LoVo (cell line): ENCODE measurements at regions not wholly inside any gene's neighbourhood (a gene's known extent, or its start where the extent isn't known, plus 50 kb on each side); places are given as distances from the start of the nearest gene placed in this dataset.

Experiments
- DNase-seq: peaks from one replicate; pipeline ENCODE4 v3.0.0-alpha.2; 2016; ENCODE audit warnings: low spot score

DNA sequence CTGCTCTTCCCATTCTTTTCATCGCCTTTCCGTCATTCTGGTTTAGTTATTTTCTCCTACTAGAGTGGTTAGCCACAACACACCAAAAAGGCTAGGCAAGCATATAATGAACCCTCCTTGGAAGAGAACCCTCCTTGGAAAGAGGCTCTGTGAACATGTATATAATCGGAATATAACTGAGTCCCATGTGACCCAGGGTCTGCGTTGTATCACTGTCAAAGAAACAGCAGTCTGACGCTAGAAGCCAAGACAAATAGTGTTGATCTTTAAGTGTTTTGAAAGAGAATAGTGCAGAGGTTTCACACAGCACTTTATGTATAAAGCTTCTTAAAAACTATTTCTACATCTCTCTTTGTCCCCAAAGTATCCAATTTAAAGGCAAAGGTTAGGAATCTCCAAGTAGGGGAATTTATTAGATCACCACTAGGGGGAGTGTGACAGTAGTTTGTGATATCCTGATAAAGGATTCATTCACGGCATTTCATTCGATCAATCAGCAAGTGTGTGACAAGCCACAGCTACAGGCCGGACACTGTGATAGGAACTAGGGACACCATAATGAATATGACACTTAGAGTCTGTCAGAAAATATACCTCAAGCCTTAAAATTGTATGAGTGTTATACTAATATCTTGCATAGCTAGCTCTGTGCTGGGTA lies 395.3 kb downstream of the CD109 start:
- peak; percentile 50 for DNase-seq

GRCh38 chr6:74087899-74088298 lies 391.9 kb downstream of the CD109 start:
- DNase-seq: no peak

DNA sequence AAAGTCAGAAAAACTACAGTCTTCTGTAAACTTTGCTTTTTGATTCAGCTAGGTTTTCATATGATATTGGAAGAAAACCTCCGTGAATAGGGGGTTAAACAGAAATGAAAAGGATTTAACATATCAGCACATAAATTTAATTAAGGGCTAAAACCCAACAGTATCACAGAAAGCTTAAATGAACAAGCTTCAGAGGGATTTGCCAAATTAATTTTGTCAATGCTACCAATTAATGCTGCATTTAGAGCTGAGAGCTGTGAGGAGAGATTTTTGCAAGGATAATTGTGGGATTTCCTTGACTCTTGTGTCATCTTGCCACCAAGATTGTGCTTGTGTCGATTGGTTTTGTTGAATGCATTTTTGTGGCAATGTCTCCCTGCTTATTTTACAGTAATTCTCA lies 379.9 kb downstream of the CD109 start:
- no peak for DNase-seq

DNA sequence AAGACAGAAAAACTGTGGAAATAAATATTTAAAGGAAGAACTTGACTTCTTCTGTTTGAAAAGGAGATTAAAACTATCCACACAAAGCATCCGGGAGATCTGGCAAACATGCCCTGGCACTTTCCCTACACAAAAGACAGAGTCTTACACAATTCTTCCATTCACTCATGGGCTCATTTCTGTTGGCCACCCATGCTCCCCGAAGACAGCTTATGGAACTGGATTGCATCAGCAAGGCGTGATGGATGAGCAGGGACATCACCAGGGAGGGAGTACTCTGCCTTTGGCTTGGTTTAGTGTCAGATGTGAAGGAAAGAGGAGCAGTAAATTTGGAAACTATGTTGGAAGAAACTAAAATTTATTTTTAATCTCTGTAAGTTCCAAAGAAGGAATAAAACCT lies 379.3 kb downstream of the CD109 start:
- DNase-seq: no peak

DNA sequence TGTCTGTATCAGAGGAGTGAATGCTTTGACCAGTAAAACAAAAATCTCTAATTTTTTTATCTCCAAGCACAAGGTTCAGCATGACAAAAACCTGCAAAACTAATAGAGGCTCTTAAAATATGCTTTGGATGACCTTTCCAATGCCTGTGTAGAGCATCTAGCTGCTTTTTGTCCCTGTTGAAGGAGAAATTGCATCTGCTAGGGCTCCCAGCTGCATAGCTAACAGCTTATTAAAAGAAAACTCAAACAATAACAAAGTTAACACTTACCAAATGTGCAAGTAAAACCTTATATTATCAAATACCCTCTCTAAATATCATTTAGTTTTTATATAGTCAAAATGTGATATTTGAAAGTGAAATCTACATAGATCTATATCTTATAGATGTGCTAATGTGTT lies 378.6 kb downstream of the CD109 start:
- no peak for DNase-seq

- no peak for DNase-seq
Observed at GRCh38 chr6:74073999-74074398, 378.0 kb downstream of the CD109 start.

- no peak for DNase-seq
Observed at GRCh38 chr6:74073429-74073828, 377.4 kb downstream of the CD109 start.

GRCh38 chr6:74071214-74071613 lies 375.2 kb downstream of the CD109 start:
- no peak for DNase-seq

DNA sequence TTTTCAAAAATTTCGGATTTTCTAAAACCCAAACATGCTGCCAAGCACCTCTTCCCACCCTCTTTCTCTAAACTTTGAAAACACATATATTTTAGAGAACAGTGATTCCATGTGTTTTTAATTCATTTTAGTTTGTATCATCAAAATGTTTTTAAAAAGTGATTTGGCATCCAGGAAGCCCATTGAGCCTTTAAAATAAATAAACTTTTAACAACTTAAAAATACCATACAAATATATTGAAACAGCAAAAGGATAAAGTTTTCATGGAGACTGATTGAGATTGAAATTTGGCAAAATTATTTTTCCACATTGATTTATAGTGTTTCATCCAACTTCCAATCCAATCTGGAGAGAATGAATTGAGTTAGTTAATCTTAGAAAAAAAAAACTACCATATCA lies 374.7 kb downstream of the CD109 start:
- no peak for DNase-seq

GRCh38 chr6:74070091-74070490 lies 374.1 kb downstream of the CD109 start:
- DNase-seq: no peak

GRCh38 chr6:74069089-74069581 lies 373.1 kb downstream of the CD109 start:
- DNase-seq: no peak

DNA sequence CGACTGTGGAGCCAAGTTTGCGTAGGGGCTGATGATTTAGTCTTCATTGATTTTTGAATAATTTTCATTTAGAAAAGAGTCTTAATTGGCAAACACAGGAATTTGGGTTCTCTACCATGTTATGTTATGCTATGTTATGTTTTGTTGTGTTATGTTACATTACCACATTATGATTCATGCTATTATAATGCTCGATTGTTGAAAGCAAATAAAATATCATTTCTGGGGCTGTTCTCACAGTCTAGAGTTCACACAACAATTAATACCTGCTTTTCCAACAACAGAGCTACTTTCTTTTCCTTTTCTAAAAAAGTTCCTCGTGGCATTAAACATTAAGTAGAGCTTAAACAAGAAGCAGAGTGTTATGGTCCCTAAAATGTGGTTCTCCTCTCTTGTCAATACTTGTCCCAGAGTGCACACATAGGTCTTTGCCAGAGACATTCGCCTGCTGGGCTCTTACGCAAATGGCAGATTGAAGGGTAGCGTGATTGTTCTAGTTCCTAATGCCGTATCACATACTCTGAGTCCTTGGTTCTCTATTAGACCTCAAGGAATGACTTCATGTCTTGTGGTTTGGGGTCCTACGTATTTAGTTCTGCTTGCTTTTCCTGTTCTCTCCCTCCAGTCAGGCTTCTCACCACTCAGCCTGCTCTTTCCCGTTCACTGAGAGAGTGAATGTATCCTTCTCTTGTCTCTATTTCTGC lies 370.3 kb downstream of the CD109 start:
- DNase-seq: no peak

DNA sequence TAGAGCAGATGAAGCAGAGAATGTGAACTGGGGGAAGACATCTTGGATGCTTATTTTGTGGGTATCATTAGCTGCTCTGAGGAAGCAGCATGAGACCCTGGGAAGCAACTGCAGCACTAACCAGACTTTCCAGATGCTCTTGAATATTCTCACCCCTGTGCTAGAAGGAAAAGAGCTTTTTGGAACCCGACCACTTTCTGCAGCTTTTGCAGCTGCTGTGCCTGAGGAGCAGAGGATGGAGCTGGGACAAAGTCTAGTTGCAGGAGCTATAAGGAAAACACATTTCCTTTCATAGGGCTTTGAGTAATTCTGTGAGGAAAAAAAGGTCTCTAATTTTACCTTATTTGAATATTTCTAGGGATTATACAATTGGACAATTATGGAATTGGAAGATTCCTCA lies 369.7 kb downstream of the CD109 start:
- DNase-seq: no peak

DNA sequence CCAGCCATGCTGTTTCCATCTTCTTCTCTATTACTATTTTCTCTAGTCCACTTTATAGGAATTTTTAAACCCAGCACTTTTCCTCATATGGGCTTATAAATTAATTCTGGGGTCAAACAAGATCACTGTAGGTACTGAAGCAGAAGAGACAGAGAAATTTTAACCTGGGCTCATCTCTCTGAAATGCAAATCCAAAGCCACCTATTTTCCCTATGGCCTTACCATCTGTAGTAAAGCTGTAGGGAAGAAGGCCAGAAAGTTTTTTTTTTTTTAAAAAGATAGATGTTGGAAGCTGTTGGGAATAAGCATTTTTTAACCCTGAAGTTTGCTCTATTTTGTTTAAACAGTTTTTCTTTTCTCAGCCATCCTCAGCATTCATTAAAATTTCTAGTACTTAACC lies 367.4 kb downstream of the CD109 start:
- no peak for DNase-seq

- DNase-seq: no peak
Observed at GRCh38 chr6:74061201-74061600, 365.2 kb downstream of the CD109 start.

GRCh38 chr6:74060354-74060753 lies 364.4 kb downstream of the CD109 start:
- DNase-seq: no peak

DNA sequence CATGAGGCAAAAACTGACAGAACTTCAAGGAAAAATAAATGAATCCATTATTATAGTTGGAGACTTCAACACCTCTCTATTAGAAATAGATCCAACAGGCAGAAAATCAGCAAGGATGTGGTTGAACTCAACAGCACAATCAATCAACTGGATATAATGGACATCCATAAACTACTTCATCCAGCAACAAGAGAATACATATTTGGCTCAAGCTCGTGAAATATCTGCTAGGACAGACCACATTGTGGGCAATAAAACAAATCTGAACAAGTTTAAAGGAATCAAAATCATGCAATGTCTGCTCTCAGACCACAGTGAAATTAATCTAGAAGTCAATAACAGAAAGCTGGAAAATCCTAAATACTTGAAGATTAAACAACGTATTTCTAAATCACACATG lies 362.6 kb downstream of the CD109 start:
- no peak for DNase-seq

GRCh38 chr6:74057326-74057725 lies 361.3 kb downstream of the CD109 start:
- DNase-seq: no peak

GRCh38 chr6:74054190-74054589 lies 358.2 kb downstream of the CD109 start:
- no peak for DNase-seq

GRCh38 chr6:74050921-74051320 lies 354.9 kb downstream of the CD109 start:
- DNase-seq: no peak

GRCh38 chr6:74048387-74048786 lies 352.4 kb downstream of the CD109 start:
- DNase-seq: no peak

- DNase-seq: no peak
Observed at GRCh38 chr6:74044417-74045096, 348.6 kb downstream of the CD109 start.

DNA sequence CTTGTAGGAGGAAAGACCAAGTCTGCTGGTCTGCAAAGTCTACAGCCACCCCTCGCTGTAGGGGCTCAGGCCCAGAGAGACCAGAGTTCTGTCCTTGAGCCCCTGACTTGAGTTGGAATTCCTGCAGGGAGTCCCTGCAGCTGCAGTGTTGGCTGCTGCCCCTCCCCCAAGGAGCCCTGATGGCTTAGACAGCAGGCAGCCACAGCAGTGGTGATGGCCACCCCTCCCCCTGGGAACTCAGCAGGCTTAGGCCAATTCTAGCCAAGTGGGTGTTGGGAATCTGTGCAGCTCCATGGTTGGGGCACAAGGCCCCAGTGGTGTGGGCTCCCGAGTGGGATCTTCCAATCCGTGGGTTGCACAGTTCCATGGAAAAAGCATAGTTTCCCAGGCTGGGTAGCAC lies 345.4 kb downstream of the CD109 start:
- no peak for DNase-seq
